SK-MEL-5 (cell line): ENCODE measurements at regions not wholly inside any gene's neighbourhood (a gene's known extent, or its start where the extent isn't known, plus 50 kb on each side); places are given as distances from the start of the nearest gene placed in this dataset.

Source experiments
- DNase-seq: peaks from one replicate; pipeline ENCODE4 v3.0.0-alpha.2; 2016; ENCODE audit warnings: low read depth, low spot score
- in situ Hi-C: cut with HindIII; loops from 2 replicates; pipeline ENCODE4 v1.10.0; 2016; ENCODE audit warnings: low sequenced_read_pairs, high pct_unique_total_duplicates, low pct_unique_long_range_greater_than_20kb

DNA sequence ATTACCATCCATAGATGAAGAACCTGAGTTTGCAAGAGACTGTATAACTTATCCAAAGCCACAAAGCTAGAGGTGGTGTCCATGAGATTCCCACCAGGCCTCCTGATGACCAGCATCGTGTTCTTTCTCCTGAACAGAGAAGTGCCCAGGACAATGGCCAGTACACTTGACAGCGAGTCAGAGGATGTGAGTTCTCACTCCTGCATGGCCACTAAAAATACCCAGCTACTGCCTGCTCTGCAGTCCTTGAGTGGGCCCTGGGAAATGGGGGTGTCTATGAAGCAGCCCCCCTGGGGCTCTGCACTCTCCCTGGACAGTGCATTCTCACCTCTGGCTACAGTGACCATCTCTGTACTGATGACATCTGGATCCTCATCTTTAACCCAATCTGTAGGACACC lies 201.2 kb downstream of the RPLP1 start:
- in situ Hi-C loops = no loop called here
- DNase-seq = no peak

DNA sequence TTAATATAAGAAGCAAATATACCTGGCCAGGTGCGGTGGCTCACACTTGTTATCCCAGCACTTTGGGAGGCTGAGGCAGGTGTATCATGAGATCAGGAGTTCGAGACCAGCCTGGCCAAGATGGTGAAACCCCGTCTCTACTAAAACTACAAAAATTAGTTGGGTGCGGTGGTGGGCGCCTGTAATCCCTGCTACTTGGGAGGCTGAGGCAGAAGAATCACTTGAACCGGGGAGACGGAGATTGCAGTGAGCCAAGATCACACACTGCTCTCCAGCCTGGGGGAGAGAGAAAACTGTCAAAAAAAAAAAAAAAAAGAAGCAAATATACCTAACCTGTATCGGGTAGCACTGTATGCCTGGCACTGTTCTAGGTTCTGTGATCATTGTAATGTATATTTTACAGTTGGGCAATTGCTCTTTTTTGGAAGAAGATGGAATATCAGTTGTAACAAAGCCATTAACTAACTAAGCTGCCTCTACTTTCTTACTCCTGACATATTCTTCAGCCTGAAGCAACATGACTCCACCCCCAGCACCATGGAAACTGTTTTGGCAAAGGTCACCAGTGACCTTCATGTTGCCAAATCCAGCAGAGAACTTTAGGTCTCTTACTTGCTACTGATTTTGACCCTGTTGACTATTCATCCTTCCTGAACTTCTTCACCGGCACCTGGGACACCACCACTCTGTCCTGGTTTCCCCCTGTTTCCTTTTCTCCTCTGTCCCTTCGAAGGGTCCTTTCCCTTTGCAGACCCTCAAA lies 203.8 kb downstream of the RPLP1 start:
- no peak for DNase-seq

DNA sequence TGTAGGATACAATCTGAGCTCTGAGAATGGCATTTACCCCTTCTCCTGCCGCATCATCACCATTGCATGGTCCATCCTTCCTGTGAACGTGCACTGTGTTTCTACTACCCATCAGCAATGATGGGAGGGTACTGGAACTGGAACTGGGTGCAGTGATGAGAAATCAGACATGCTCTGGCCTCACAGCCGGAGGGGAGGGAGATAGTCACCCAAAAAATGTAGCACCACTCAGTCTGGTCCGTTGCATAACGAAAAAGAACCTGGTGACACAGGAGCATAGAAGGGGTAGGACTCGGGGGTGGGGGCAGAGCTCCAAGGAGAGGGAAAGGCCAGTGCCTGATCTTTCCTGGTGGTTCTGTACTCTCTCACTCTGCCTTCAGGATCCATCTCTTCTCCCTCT lies 205.0 kb downstream of the RPLP1 start:
- DNase-seq = no peak
- in situ Hi-C loops = no loop called here

More for the DNA sequence above, 203.8 kb downstream of the RPLP1 start:
- in situ Hi-C loops = no loop called here

DNA sequence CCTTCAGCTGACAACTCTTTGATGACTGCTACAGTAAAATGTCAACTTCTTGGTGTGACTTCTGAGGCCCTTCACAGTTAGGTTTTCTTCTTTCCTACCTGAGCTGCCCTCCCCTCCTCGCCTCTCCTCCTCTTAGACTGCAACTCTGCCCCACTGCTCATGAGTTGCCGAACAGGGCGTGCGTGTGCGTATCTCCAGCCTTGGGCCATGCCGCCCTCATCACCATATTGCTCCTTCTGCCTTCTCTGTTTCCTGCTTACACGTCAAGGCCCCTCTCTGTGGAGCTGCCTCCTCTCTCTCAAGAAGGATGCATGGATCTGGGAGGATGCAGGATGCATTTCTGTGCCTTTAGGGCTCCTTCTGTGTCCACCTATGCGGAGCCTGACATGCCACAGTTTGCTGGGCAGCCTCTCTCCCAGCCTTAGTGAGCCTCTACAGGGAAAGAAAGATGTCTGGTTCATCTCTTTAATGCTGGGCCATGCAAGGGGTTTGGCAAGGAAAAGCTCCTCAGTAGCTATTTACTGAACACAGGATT lies 205.9 kb downstream of the RPLP1 start:
- DNase-seq = no peak
- in situ Hi-C loops = no loop called here

DNA sequence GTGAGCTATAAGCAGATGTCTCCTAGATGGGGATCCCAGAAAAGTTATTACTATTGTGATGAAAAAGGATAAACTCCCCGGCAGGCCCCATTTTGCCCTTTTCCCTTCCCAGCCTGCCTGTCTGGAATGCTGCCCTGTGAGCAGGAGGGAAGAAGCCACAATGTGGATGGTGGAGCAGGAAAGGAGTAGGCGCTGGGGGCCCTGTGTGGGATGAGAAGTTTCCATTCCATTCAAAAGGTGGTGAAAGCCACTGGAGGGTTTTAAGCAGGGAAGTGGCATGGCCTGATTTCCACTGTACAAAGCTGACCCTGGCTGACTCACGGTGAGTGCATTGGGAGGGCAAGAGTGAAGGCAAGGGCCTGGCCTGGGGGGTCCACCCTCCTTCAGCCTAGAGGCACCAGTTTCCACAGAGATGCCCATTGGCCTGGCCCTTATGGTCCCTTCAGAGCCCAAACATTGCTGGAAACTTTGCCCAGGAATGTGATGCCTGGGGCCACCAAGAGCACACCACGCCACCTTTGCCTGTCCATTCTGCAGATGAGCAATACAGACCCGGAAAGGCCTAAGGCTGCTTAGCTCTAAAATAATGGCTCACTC lies 206.9 kb downstream of the RPLP1 start:
- in situ Hi-C loops = no loop called here
- no peak for DNase-seq

DNA sequence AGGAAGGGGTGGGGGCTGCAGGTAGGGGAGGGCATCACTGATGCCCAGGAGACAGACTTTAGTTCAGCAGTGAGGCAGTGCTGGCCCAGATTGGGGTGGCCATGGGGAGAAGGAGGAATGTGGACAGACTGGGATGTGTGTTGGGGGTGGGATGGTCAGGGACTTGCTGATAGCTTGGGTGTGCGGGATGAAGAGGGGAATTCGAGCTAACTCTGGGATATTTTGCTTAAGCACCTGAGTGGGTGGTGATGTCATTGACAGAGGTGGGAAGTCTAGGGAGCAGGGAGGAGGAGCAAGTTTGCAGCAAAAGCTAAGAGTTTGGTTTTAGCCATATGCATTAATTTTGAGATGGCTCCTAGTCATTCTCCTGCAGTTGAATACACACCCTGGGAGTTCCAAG lies 207.5 kb downstream of the RPLP1 start:
- DNase-seq = no peak
- in situ Hi-C loops = no loop called here

DNA sequence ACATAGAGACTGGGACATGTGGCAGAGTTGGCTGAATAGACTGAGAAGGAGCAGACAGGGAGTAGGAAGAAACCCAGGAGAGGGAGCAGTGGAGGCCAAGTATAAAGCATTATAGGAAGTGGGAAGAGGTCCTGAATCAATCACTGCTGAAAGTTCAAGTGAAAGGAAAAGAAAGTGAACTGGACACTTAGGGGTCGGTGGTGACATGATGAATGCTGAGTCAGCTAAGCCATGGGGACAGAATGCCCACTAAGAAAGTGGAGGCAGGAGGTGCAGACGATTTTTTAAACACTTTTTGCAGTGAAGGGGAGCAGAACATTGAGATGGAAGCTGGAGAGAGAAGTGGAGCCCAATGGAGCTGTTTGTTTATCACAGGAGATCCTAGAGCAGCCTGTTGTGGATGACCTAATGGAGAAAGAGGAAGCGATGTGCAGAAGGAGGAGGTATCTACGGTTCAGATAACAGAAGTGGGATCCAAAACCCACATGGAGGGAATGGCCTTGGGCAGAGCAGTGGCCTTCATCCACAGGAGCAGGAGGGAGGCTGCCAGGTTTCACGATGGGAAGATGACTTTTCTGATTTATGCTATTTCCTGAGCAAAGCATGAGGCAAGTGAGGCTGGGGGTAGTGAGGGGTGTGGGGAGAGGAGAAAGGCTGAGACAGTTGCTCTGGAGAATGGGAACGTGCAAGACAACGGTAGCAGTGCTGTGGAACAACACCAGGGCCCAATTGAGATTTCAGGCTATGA lies 208.2 kb downstream of the RPLP1 start:
- in situ Hi-C loops = no loop called here
- no peak for DNase-seq

DNA sequence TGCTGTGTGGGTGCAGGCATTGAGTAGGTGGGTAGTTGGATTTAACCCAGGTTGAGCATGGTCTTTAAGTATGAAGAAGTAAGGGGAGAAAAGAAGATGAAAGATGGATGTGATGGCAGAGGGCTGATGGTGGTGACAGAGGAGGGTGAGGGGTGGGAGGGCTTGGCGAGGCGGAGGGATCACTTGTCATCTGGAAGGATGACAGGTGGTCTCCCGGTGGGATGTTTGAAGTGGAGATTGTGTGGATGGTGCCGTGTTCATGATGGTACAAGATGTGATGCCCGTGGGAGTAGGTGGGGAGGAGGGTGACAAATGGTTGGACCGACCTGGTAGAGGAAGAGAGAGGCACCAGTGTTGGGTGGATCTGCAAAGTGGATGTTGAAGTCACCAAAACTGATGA lies 208.8 kb downstream of the RPLP1 start:
- in situ Hi-C loops = no loop called here
- no peak for DNase-seq

DNA sequence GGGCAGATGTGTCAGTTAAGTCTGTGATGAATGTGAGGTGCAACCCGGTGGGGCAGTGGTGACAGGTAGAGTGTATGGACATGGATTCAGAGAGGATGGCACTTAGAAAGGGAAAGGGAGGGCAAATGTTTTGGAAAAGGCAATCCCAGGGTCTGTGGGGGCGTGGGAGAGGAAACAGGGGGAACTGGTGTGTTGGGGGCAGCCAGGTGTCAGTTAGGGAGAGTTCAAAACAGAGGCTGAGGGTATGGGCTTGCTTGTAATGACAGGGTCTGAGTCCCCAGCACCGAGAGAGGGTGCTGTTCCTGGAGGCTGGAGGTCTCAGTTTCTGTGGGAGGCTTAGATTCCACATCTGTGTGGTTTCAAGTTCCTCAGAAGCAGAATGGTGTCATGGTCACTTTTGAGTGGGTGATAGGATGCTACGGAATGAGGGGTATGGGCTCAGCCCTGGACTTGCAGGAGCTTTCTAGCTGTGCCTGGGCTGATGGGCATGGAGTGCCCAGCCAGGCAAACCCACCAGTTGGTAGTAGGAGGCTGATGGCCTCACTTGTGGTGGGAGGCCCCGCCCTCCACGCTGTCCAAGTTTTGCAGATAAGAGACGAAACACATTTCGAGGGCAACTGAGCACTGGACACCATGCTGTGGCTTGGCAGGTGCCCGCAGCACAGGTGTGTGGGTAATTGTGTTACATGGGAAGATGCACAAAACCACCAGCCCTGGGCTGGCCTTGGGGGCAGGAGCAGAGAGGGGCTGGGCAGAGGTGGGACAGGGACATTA lies 209.4 kb downstream of the RPLP1 start:
- in situ Hi-C loops = no loop called here
- DNase-seq = no peak

DNA sequence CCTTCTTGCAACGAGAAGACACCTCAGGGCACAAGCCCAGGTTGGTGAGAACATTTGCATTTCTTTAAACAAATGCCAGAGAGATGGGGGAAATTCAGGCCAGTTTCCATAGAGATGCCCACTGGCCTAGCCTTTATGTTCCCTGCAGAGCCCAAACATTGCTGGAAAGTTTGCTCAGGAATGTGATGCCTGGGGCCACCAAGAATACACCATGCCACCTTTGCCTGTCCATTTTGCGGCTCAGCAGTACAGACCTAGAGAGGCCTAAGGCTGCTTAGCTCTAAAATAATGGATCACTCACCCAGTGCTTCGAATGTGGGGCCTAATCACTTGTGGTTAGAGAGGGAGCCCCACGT lies 210.0 kb downstream of the RPLP1 start:
- in situ Hi-C loops = no loop called here
- no peak for DNase-seq

DNA sequence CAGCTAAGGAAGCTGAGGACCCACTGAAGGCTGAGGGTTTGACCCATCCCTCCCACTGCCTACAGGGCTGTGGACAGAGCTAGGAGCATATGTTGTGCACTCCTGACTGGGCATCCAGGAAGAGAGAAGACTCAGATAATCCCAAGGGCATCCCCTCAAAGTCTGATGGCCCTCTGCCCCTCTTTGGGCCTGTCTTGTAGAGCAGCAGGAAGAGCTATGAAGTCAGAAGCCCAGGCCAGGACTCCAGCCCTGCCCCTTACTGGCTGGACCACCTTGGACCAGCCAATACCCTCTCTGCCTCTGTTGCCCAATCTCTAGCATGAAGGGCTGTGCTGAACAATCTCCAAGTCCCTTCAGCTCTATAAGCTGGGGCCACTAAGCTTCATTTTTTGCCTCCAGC lies 210.8 kb downstream of the RPLP1 start:
- no peak for DNase-seq
- in situ Hi-C loops = no loop called here

DNA sequence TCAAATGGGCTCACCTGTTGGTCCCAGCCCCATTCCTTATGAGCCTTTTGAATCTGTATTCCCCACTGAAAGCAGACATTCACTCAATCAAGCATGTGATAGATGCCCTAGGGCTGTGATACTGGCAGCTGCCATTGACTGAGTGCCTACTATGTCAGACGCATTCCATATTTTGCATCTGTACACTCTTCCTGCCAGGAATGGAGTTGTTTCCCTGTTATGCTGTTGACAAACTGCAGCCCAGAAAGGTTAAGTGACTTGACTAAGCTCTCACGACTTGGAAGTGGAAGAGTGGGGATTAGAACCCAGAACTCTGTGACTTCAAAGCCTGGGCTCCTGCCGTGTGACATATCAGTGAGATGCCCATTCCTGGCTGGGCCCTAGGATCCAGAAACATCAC lies 211.4 kb downstream of the RPLP1 start:
- DNase-seq = no peak
- in situ Hi-C loops = no loop called here

DNA sequence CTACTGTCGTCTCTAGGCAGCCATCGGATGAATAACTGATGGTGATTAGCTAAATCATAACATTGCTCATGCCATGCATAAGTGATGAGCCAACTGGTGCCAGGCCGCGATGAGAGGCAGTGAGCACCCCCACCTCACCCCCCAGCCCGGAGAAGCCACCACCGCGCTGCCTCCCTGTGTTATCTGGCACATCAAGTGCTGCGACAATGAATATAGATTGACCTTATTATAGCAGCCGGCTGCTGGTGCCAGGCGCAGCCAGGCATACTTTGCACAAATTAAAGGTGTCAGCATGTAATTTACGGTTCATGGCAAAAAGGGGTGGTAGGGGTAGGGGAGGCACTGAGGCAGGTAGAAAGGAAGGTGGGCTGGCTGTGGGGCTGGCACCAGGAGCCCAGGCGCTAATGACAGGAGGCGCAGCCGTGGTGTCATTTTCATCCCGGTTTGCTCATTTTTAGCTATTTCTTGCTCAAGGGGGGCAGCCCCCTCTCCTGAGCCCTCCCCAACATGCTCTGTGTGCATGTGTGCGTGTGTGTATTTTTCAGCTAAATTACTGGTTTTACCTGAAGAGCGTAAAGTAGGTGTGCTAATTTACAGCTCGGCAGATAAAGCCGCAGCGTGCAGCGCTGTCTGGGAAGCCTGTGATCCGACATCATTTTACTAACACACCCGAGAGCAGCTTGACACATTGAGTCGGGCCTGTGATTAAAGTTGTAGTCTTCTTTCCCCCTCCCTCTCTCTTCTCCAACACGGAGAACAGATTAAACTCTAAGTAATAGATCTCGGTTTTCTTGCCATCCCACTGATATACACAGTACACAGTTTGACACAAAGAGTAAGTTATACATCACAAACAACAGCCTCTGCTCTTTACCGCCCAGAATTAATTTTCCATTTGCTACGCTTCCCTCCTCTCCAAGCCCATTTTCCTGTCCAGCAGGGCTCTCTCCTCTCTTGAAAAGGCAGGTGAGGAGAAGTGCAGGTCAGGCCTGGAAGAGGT lies 212.3 kb downstream of the RPLP1 start:
- in situ Hi-C loops = no loop called here
- no peak for DNase-seq

DNA sequence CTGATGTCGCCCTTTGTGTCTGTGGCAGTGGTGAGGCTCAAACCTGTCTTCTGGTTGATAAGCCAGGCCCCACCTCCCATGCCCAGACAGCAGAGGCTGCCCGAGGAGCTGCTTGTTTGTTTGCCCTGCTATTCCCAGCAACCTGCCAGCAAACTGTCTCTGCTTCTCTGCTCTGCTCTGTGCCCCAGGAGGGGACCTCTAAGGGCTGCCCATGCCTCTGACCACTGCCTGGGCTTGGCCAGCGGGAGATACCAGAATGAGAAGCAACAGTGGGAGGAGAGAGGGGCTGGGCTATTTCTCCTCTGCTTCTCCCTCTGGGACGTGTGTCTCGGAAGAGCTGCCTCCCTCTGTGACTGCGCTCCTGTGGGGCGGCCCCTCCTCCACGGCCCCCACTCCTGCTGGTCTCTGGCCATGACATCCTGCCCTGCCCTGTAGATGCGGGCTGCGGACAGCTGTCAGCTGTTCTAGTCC lies 213.1 kb downstream of the RPLP1 start:
- in situ Hi-C loops = no loop called here
- no peak for DNase-seq

DNA sequence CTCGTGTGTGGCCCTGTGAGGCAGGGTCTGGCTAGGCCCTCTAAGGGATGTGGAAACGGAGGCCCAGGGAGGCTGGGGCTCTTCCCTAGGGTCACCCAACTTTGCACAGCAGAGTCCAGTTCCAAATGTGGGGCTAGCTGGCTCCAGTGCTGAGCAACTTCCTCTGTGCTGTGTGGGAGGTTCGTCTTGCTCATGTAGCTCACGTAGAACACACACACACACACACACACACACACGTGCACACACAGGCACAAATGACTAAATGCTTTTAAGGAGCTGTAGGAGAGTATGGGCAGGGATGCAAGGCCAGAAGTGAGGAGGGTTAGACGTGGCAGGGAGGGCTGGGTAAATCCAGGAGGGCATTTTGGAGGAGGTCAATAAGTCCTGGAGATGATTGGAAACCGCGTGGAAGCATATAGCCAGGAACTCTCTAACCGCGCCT lies 213.8 kb downstream of the RPLP1 start:
- DNase-seq = no peak
- in situ Hi-C loops = no loop called here

DNA sequence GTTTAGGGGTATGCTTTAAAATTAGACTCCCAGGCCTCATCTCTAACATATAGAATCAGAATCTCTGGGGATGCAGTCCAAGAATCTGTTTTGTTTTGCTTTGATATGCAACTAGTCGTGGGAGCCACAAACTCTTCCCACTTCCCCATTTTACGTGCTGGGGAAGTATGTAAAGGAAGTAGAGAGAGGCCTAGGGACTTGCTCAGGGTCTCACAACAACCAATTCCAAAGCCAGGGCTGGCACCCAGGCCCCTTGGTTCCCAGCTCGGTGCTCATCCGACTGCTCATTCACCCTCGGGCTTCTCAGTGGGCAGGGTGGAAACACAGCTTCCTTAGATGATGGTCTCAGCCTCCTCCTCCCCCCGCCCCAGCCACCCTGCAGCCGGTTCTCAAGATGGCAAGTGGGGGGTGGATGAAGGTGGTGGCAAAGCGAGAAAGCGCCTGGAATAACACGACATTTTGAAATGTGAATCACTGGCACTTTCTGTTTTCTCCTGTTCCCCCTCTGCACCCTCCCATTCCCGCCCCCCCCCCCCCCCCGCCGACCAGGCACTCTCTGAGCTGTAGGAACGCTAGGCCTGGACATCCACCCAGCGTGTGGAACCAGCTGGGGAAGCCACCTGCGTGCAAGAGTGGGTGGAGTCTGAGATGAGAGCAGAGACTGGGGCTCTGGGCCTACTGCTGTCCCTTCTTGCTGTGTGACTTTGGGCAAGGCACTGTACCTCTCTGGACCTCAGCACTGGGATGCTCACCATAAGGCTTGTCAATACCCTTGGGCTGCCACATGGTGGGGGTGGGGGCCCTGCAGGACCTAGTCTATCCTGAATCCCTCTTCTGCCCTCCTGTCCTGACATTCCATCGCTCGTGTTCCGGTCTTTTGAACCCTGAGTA lies 214.5 kb downstream of the RPLP1 start:
- in situ Hi-C loops = no loop called here

More for the DNA sequence above, 214.5 kb downstream of the RPLP1 start:
- no peak for DNase-seq
